ENCODE measurements at regions not wholly inside any gene's neighbourhood (a gene's known extent, or its start where the extent isn't known, plus 50 kb on each side); places are given as distances from the start of the nearest gene placed in this dataset.

DNA sequence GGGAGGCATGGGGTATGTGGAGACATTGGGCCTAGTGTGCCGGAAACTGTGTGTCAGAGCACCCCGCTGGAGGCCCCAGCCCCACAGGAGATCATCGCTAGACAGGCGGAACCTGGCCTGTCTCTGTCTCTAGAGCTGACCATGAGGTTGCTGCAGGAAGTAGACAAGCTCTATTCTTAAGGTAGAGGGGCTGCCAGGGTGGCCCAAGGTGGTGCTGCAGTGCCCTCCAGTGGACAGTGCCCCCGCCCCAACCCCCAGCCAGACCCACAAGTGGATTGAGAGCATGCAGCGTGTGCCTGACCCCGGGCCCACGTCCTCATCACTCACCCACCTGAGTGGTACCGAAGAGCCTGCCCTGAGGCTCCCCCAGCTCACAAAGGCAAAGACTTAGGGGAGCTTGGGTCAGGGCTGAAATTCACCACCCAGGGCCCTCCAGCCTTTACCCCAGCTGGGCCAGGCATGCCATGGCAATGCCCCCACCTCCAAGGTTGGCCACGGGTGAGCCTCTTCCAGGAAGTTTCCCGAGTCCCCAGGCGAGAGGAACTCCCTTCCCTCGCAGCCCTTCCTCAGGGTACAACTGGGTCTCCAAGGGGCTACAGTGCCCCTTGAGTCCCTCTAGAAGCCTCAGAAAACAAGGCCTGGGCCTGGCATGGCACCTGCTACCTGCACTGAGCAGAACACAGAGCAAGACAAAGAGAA, 155.0 kb downstream of the TTC32 start:
- no peak for DNase-seq

DNA sequence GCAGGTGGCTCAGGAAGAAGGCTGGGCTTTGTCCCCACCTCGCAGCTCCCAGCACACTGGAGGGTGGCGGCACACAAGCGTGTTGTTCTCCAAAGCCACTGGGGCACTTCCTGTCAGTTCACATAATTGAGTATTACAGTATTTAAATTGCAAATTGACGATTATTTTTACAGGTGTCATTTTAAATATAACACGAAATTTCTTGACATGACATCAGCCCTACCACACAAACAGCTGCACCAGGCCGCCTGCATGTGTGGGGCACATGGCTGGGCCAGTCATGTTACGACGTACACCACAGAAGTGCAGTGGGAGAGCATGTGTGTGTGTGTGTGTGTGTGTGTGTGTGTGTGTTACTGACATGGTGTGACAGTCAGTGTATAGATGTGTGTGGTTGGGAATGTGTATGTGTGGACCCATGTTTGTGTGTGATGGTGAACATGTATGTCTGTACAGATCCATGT, 155.6 kb downstream of the TTC32 start:
- no peak for DNase-seq

DNA sequence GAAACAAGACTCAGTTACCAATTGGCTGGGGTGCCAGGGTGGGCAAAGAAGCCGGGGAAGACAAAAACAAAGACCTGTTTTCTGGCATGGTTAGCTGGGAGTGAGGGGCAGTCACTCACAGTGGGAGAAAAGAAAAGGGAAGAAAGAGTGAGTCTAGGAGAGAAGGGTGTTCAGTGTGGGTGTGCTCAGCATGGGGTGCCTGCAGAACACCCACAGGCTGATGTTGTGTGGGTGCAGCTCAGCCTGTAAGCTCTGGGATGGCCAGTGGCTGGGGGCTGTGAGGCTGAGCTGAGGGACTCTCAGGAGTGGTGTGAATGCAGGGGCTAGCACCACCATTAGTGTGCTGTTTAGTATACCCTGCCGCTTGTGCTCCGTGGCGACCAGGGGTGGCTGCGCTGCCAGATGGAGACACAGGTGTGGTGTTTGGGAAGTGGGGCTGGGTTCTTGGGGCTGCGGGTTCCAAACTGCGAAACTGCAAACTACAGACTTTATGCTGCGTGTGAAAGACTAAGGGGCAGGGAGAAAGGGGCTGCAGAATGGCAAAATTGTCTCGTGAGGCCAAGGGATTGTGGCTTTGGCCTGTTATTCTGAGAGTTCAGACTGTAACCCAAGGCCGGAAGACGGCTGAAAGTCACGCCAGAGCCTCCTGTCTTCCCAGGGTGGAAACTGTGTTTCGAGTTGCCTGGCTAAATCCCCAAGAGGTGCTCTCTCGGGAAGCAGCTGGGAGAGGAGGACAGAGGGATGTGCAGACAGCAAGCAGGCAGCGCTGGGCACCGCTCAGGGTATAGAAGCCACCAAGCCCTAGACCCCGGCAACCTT, 156.3 kb downstream of the TTC32 start:
- DNase-seq = no peak

DNA sequence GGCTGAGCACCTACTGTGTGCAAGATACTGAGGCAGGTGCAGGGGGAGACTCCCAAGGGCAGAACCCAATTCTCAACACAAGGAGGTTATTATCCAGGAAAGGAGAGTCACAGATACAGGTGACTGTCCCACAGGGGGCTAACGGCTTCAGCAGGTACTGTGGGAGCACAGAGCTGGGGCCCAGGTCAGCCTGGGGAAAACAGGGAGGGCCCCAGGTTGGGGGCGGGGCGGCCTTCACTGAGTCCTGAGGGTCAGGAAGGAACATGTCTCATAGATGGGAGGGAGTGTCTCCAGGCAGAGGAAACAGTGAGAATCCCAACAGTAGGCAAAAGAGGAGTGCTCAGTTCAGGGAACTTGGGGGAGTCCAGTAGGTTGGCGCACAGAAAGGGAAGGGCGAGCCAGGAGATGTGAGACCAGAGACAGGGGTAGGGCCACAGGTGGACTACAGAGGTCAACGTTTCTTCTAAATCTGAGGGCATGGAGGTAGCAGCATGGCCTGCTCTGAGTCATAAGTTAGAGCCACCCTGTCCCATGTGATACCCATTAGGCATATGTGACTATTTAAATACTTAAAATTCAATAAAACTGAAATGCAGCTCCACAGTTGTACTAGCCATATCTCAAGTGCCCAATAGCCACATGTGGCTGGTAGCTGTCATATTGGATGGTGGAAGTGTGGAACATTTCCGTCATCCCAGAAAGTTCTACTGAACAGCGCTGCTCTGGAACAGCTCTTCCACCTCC, 157.2 kb downstream of the TTC32 start:
- no peak for DNase-seq

DNA sequence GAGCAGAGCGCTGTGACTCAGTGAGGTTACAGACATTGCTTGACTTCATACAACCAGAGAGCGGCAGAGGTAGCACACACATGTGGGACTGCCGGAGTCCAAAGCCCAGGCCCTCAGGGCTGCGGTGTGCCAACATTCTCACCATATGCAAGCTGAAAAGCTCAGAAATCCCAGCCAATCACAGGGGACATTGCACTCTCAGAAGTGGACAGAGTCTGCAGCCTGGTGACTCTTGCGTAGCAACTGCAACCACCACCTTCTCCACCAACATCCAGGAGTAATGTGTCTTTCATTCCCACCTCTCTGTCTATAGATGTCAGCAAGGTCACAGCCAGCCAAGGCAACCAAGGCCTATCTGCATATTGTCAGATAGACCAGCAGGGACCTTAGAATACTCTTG, 158.1 kb downstream of the TTC32 start:
- DNase-seq = no peak

DNA sequence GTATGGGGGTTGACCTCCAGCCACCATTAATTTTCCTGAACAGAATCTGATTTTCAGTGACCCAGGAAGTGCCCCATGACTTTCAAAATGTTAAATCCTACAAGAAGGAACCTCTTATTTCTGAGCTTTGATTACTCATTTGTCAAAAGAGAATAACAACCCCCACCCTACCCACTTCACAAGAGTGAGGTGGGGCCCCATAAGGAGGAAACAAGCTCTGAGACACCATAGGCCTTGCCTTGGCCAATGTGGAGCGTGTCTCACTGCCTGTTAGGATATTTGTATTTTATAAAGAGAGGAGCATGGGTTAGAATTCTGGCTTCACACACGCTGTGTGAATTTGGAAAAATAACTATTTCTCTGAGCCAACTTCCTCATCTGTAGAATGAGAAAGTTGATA, 158.9 kb downstream of the TTC32 start:
- DNase-seq = no peak

DNA sequence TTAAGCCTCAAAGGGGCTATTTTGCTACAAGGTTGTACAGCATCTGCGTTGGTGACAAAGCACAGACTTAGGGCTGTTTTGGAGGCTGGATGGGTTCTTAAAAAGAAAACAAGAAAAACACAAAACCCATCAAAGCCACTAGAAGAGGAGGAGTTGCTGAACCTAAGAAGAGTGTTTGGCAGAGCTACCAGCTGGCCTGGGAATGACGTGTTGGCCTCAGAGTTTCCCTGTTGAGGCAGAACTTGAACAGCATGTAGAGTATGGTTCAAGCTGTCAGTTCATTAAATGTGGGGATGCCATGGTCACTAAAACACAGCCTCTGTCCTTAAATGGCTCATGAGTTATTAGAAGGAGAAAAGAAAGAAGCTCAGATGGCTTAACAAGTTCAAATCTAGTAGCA, 162.5 kb downstream of the TTC32 start:
- no peak for DNase-seq

DNA sequence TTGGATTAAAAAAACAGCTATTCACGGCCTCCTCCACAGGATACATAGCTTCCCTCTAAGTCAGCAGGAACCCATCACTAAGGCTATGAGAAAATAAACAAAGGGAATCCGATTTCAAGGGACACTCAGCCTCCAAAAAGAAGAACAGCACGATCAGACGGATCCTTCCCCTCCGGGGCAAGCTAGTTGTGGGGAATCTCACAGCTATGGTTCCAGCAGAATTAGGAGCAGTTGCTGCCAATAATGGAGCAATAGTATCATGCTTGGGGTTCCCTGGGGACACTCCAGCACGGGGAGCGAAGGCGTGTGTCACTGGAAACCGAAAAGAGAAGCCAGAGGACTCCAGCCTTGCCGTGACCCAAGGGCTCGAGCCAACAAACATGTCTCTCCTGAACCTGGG, 163.1 kb downstream of the TTC32 start:
- no peak for DNase-seq

DNA sequence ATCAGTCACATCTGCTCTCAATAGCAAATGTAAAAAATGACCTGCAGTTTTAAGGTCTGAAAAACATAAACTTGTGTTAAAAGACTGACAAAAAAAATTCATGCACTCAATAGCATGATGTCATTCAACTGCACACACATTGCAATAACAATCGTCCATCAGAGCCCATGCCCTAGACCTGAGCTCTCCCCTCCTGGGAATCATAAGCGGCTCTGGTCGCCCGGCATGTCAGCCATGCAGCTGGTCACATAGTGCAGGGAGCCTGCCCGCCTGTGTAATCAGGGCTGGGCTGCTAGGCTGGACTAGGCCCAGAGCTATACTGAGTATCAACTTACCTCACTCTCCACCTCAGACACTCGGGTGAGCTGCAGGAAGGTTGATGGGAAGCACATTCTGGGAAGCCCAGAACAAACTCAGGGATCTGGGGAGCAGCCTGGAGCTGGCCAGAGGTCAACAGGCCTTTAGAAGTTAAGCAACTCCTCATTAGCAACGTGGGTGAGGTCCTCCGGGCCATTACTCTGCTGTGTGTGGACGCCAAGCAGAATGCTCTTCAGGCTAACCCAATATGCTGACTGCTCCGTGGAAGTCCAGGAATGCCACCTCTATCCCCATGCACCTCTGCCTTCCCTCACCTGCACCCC, 165.5 kb downstream of the TTC32 start:
- no peak for DNase-seq

DNA sequence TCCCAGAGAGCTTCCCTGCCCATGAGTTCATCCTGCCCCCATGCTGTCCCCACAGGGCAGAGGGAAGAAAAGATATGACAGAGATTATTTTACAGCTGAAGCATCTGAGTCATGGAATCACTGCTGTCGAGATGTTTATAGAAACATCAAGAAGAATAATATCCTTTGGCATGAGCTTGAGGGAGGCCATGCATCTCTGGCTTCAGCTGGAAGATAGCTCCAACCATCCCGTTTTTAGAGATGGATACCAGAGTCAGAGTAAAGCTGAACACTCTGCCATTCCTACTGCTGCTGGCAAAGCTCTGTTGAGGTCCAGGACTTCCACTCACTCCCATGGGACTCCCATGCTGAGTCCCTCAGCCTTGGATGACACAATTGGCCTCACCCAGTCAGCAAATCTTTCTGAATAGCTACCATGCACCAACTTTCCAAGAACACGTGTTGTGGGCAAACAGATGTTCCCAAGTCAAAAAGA, 167.8 kb downstream of the TTC32 start:
- DNase-seq = no peak

DNA sequence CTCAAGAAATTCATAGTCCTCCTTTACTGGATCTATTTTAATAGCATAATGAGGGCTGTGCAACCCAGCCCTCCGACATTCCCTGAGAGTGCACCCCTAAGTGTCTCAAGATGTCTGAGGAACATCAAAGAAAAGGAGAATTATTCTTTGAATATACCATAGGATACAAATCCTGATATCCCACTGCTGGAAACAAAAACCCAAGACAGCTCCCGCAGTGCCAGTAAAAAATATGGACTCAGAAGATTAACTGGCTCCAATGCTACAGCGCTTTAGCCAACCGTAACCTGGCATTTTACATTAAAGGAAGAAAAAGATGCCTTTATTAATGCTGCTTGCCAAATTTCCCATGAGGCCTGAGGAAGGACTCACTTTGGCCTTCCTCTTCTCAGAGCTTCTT, 168.4 kb downstream of the TTC32 start:
- no peak for DNase-seq

DNA sequence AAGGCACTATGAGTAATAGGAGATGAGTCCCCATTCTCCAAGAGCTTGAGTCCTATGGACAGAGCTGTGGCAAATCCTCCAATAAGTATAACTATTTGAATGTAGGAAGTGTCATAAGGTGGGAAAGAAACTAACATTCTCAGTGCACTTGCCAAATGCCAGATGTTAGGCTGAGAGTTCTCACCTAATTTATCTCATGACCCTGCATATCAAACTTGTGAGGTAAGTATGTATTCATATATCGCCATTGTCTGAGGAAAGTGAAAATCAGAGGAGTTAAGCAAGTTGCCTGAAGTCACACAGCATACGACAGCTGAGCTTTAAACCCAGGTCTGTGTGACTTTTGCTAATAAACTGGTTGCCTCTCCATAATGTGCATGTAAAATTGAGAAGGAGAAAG, 169.5 kb downstream of the TTC32 start:
- no peak for DNase-seq

DNA sequence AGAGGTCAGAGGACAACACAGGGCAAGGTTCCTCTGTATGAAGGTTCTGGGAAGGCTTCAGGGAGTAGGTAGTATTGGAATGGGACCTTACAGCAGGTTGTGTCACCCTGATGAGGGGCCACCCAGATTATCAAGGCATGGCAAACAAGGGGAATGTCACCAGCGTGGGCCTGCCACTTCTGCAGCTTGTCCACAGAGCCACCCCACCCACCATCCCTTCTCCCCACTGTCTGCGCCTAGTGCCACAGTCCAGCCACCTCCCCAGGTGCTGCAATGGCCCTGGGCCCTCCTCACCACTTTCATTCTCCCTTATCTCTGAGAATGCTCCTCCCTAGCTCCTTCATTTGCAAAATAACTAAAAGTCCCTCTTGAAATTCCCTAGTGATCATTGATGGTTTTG, 170.3 kb downstream of the TTC32 start:
- DNase-seq = no peak

DNA sequence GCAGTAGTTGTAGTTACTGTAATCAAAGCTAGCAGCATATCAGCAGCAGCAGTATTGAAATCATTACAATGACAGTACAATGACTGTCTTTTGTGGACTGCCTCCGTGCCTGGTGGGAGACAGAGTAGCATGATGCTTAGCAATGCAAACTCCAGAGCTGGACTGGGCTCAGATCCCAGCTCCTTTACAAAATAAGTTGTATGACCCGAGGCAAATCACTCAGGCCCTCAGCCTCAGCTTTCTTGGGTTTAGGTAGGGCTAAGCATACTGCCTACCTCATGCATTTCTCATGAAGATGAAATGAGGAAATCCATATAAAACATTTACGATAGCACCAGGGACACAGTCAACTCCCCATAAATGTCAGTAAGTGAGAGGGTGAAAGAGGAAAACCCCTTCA, 170.7 kb downstream of the TTC32 start:
- DNase-seq = no peak

DNA sequence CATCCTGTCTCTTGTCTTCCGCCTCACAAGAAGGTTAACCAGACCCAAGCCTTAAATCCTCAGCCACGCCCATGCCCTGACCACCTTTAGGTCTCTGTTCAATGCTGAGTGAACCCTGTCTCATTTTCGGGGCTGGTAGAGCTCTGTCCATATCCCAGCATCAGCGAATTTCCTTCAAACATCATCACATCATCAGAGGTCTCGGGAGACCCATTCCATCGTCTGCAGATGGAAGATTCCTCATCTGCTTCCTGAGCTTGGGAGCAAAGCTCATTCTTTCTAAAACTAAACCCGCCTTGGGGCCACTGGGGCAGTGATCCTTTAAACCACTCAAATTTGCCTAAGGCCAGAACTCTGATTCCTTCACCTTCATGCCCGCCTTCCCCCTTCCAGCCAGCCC, 173.7 kb downstream of the TTC32 start:
- no peak for DNase-seq

DNA sequence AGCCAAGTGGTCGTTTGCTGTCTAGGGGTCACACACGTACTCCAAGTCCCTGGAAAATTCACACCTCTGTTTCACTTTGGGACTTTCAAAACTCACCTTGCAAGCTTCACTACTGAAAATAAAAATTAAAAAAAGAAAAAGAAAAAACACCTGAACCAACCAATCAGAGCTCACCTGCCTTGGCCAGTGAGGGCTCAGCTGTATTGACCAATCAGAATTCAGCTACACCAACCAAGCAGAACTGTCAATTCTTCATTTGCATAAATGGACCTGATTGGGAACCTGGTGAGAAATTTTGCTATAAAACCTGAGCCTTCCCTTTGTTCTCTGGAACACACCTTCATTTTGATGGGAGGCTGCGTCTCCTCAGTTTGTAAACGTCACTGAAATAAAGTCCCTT, 176.4 kb downstream of the TTC32 start:
- DNase-seq = no peak

DNA sequence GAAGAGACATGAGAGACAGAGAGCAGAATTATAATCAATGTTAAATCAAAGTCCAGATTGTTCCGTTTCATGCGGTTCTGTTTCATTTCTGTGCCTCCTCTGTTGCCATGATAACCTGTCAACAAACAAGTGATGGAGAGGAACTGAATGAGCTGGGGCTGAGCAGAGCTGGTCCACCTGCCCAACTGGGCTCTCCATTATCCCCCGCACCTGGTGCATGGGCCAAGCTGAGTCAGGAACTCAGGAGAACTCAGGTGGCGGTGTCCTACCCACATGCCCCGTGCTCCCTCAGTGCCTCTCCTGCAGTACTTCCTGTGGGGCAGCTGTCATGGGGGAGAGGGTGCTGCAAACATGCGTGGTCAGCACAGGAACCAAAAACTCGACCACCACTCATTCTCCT, 178.8 kb downstream of the TTC32 start:
- no peak for DNase-seq

DNA sequence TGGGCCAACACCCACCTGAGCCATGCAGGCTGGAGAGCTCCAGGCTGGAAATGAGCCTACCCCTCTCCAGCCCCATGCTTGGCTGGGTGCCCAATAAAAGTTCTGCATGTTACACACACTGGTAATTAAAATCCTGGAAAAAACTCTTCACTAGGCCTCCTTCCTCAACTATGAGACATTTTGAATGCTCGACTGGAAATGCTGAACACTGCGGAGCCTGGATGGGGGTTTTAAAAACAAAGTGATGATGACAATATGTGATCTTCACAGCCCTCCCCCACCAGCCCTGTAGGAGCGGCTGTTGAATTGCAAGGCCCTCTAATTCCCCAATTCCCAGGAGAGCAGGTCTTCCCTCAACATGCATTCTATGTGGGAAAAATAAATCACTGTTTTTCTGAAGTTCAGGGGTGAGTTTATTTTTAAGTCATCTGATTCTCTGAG, 179.2 kb downstream of the TTC32 start:
- DNase-seq = no peak

DNA sequence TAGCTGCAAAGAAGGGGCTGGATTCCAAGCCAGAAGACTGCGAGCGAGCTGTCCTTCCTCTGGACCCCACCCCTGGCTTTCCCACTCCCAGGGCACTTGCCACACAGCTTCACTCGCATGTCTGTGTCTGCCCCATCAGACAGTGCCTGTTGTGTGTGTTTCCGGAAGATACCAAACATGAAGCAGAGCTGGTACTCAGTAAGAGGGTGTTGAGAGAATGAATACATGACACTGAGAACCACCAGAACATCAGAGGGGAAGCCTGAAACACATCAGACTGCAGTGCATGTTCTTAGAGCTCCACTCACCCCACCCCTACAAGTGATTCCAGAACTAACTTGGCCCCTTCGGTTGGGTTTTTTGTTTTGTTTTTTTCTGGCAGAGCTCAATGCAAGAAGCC, 181.5 kb downstream of the TTC32 start:
- no peak for DNase-seq

DNA sequence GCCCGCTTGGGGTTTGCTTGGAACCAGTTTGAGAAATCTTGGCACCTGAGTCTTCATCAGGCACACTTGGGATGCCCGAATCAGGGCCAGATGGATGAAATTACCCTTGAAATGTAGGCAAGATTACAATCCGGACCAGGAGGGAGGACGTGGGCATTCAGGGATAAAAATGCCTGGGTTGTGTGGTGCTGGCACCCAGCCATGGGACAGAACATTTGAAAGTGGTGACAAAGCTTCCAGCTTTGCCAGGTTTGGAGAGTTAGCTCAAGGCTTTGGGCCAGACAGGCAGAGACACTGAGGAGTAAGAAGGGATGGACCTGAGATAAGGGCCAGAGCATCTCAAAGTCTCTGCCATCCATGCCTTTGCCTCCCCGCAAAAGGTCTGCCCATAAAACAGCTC, 182.2 kb downstream of the TTC32 start:
- DNase-seq = no peak

DNA sequence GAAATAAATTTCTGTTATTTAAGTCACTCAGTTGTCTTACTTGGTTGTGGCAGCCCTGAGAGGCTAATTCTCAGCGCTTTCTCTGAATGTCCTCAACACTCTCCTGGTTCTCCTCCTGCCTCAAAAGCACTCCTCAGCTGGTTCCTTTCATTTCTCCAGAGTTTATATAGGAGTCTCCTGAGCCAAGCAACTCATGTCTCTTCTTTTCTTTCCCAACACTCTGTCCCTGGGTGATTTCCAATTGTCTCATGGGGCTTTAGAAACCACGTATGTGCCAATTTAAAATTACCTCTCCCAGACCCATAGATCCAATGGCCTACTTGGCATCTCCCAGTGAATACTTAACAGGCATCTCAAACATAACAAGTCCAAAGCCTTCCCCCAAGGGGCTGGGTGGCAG, 184.3 kb downstream of the TTC32 start:
- no peak for DNase-seq

DNA sequence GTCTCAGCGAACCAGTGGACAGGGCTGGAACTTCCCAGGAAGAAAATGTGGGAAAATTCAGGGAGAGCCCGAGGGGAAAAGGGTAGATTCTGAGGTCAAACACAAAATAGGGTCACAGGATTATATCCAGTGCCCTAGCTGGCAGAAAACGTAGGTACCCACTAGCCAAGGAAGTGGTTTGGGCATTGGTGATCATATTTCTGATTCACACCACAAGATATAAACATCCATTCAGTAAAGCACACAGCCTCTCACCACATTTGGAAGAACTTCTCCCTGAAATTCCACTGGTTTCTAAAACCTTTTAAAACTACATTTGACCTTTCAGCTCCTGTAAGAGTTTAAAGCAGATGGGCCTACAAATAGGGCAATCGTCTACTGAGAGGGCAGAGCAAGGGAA, 186.9 kb downstream of the TTC32 start:
- DNase-seq = no peak

DNA sequence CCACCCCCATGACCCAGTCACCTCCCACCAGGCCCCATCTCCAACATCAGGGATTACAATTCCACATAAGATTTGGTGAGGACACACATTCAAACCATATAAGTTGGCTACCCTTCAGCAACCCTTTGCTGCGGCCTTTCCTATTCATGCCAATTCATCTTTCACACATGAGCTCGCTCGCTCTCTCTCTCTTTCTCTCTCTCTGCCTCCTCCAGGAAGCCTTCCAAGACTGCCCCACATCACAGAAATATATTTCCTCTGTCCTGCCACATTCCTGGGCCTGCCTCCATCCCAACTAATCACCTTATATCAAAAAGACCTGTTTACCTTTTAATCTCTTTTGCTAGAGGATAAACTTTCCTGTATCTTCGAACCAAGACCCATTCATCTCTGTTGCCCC, 188.9 kb downstream of the TTC32 start:
- no peak for DNase-seq
